Neural cell (in vitro differentiated cells): ENCODE measurements at regions not wholly inside any gene's neighbourhood (a gene's known extent, or its start where the extent isn't known, plus 50 kb on each side); places are given as distances from the start of the nearest gene placed in this dataset.

Experiments used
- MXI1 ChIP-seq: fragments of 450-650 bp; conservative IDR thresholded peaks from 2 replicates; pipeline ENCODE4 v1.6.1; 2014; ENCODE audit warnings: antibody characterized with exemption, mild to moderate bottlenecking; ENCODE audit not compliant: poor library complexity, severe bottlenecking
- POLR2AphosphoS5 ChIP-seq: IDR thresholded peaks from 2 replicates; pipeline ENCODE4 v1.6.1; 2012
- TF ChIP-seq, protein P1 (sequence below): fragments of 450-650 bp; IDR thresholded peaks from 2 replicates; pipeline ENCODE4 v1.5.1; 2014; ENCODE audit warnings: antibody characterized with exemption, mild to moderate bottlenecking, moderate library complexity; ENCODE audit not compliant: poor library complexity, severe bottlenecking
- TF ChIP-seq, protein P2 (sequence below): IDR thresholded peaks from 2 replicates; pipeline ENCODE4 v1.6.1; 2012; ENCODE audit warnings: borderline replicate concordance

DNA sequence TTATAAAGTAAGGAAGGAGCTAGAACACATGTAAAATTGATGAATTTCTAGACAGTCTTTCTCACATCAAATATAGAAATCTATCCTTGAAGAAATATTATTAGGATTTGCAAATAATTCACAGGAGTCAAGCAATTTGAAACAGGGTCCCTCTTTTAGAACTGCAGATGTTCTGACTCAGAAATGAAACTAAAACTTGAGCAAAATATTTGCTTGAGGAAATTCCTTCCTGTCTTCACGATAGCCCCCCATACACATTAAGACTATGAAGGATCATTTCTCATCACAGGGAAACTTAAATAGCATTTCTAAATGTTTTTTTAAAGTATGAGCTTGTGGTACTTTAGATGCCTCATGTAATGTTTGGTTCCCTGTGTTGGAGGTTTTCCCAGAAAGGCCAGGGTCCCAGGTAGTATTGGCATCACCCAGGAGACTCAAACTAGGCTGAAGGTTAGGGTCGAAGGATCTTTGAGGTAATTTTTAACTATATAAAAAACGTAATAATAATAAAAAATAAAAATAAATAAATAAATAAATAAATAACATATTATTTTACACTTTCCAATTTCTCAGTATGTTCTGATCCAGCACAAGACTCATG lies 144.0 kb upstream of the TBX18 start:
- TF ChIP-seq, protein P1, sequence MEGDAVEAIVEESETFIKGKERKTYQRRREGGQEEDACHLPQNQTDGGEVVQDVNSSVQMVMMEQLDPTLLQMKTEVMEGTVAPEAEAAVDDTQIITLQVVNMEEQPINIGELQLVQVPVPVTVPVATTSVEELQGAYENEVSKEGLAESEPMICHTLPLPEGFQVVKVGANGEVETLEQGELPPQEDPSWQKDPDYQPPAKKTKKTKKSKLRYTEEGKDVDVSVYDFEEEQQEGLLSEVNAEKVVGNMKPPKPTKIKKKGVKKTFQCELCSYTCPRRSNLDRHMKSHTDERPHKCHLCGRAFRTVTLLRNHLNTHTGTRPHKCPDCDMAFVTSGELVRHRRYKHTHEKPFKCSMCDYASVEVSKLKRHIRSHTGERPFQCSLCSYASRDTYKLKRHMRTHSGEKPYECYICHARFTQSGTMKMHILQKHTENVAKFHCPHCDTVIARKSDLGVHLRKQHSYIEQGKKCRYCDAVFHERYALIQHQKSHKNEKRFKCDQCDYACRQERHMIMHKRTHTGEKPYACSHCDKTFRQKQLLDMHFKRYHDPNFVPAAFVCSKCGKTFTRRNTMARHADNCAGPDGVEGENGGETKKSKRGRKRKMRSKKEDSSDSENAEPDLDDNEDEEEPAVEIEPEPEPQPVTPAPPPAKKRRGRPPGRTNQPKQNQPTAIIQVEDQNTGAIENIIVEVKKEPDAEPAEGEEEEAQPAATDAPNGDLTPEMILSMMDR = no peak
- TF ChIP-seq, protein P2, sequence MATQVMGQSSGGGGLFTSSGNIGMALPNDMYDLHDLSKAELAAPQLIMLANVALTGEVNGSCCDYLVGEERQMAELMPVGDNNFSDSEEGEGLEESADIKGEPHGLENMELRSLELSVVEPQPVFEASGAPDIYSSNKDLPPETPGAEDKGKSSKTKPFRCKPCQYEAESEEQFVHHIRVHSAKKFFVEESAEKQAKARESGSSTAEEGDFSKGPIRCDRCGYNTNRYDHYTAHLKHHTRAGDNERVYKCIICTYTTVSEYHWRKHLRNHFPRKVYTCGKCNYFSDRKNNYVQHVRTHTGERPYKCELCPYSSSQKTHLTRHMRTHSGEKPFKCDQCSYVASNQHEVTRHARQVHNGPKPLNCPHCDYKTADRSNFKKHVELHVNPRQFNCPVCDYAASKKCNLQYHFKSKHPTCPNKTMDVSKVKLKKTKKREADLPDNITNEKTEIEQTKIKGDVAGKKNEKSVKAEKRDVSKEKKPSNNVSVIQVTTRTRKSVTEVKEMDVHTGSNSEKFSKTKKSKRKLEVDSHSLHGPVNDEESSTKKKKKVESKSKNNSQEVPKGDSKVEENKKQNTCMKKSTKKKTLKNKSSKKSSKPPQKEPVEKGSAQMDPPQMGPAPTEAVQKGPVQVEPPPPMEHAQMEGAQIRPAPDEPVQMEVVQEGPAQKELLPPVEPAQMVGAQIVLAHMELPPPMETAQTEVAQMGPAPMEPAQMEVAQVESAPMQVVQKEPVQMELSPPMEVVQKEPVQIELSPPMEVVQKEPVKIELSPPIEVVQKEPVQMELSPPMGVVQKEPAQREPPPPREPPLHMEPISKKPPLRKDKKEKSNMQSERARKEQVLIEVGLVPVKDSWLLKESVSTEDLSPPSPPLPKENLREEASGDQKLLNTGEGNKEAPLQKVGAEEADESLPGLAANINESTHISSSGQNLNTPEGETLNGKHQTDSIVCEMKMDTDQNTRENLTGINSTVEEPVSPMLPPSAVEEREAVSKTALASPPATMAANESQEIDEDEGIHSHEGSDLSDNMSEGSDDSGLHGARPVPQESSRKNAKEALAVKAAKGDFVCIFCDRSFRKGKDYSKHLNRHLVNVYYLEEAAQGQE = no peak
- no peak for TF ChIP-seq POLR2AphosphoS5
- no peak for TF ChIP-seq MXI1
